GM23338 (cell line): ENCODE measurements at regions not wholly inside any gene's neighbourhood (a gene's known extent, or its start where the extent isn't known, plus 50 kb on each side); places are given as distances from the start of the nearest gene placed in this dataset.

ENCODE experiments used
- CREB1 ChIP-seq: fragments of 250-450 bp; sonication (Bioruptor Pico); IDR thresholded peaks from 2 replicates; pipeline ENCODE4 v1.5.0; 2020; ENCODE audit warnings: low read depth, mild to moderate bottlenecking, moderate library complexity
- EZH2 ChIP-seq: fragments of 200-600 bp; sonication (generic); IDR thresholded peaks from one replicate; pipeline ENCODE4 v1.8.0; 2017; ENCODE audit warnings: antibody characterized with exemption, mild to moderate bottlenecking, low read depth; ENCODE audit not compliant: unreplicated experiment
- EZH2phosphoT487 ChIP-seq: fragments of 200-600 bp; sonication (generic); IDR thresholded peaks from one replicate; pipeline ENCODE4 v1.8.1; 2018; ENCODE audit warnings: antibody characterized with exemption; ENCODE audit not compliant: unreplicated experiment
- JUNB ChIP-seq: IDR thresholded peaks from one replicate; pipeline ENCODE4 v1.6.1; 2016; ENCODE audit warnings: antibody characterized with exemption; ENCODE audit not compliant: unreplicated experiment
- POLR2AphosphoS5 ChIP-seq: IDR thresholded peaks from 2 replicates; pipeline ENCODE4 v1.6.1; 2016; ENCODE audit warnings: antibody characterized with exemption, low read depth
- STAT1 ChIP-seq: IDR thresholded peaks from one replicate; pipeline ENCODE4 v1.6.1; 2016; ENCODE audit warnings: antibody characterized with exemption; ENCODE audit not compliant: unreplicated experiment
- ZNF114 ChIP-seq: fragments of 250-450 bp; sonication (Bioruptor Pico); IDR thresholded peaks from 2 replicates; pipeline ENCODE4 v1.5.0; 2020; ENCODE audit warnings: mild to moderate bottlenecking, moderate library complexity
- TF ChIP-seq, protein P1 (sequence below): IDR thresholded peaks from 2 replicates; pipeline ENCODE4 v1.6.1; 2016; ENCODE audit warnings: antibody characterized with exemption
- TF ChIP-seq, protein P2 (sequence below), 2 experiments: fragments of 200-600 bp in 1 of 2; sonication (generic) in 1 of 2; conservative IDR thresholded peaks; 2 replicates each; pipeline versions ENCODE4 v1.5.1 to v1.6.1; 2016 to 2017; ENCODE audit warnings: antibody characterized with exemption in 2 of 2, low read depth in 2 of 2, mild to moderate bottlenecking in 2 of 2, moderate library complexity in 1 of 2

DNA sequence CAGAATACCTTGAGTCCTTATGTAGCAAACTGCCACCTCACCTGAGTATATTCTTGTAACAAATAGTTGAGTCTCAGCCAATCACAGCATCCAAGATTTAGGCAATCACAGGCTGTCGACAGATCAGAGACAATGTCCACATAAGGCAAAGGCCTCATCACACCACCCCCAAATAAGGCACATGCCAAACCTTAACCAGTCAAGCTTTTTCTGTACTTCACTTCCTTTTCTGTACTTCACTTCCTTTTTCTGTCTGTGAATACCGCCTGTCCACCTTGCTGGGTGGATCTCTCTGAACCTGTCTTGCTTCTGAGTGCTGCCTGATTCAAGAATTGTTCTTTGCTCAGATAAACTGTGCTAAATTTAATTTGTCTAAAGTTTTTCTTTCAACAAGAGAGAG lies 210.4 kb upstream of the N4BP1 start:
- TF ChIP-seq, protein P1, sequence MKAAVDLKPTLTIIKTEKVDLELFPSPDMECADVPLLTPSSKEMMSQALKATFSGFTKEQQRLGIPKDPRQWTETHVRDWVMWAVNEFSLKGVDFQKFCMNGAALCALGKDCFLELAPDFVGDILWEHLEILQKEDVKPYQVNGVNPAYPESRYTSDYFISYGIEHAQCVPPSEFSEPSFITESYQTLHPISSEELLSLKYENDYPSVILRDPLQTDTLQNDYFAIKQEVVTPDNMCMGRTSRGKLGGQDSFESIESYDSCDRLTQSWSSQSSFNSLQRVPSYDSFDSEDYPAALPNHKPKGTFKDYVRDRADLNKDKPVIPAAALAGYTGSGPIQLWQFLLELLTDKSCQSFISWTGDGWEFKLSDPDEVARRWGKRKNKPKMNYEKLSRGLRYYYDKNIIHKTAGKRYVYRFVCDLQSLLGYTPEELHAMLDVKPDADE, result no peak
- no peak for TF ChIP-seq POLR2AphosphoS5
- TF ChIP-seq, protein P2, sequence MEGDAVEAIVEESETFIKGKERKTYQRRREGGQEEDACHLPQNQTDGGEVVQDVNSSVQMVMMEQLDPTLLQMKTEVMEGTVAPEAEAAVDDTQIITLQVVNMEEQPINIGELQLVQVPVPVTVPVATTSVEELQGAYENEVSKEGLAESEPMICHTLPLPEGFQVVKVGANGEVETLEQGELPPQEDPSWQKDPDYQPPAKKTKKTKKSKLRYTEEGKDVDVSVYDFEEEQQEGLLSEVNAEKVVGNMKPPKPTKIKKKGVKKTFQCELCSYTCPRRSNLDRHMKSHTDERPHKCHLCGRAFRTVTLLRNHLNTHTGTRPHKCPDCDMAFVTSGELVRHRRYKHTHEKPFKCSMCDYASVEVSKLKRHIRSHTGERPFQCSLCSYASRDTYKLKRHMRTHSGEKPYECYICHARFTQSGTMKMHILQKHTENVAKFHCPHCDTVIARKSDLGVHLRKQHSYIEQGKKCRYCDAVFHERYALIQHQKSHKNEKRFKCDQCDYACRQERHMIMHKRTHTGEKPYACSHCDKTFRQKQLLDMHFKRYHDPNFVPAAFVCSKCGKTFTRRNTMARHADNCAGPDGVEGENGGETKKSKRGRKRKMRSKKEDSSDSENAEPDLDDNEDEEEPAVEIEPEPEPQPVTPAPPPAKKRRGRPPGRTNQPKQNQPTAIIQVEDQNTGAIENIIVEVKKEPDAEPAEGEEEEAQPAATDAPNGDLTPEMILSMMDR (conservative IDR thresholded peaks at IDR 0.05; ENCODE audit: low read depth in 2 of 2), result no peak
- no peak for TF ChIP-seq EZH2phosphoT487
- TF ChIP-seq EZH2, result no peak
- no peak for TF ChIP-seq CREB1 (CRISPR knock-in tag)
- TF ChIP-seq STAT1, result no peak
- TF ChIP-seq ZNF114 (CRISPR knock-in tag), result no peak
- no peak for TF ChIP-seq JUNB
